Fibroblast of skin of scalp (primary cell): ENCODE measurements at regions not wholly inside any gene's neighbourhood (a gene's known extent, or its start where the extent isn't known, plus 50 kb on each side); places are given as distances from the start of the nearest gene placed in this dataset.
"Not testable (repeated sequence)": the region's sequence is repeated elsewhere in the genome, so short reads cannot be mapped to it uniquely, and the experiment has no call there.

Experiments
- DNase-seq: peaks from one replicate; pipeline ENCODE4 v3.0.0-alpha.2; 2013

- no peak for DNase-seq
Observed at GRCh38 chr12:23088594-23088993, 463.6 kb downstream of the ETNK1 start.

DNA sequence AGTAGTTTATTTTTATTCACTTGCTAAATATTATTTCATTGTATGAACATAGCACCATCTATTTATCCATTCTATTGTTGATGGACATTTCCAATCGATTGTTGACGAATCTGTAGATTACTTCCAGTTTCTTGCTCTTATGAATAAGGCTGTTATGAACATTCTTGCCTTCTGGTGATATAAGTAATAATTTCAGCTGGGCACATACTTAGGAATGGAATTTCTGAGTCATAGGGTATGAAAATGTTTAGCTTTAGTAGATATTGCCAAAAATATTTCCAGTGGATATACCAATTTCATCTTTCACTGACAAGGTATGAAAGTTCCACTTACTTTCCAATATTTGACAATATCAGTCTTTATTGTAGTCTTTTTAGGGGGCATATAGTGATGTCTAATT lies 468.5 kb downstream of the ETNK1 start:
- no peak for DNase-seq

DNA sequence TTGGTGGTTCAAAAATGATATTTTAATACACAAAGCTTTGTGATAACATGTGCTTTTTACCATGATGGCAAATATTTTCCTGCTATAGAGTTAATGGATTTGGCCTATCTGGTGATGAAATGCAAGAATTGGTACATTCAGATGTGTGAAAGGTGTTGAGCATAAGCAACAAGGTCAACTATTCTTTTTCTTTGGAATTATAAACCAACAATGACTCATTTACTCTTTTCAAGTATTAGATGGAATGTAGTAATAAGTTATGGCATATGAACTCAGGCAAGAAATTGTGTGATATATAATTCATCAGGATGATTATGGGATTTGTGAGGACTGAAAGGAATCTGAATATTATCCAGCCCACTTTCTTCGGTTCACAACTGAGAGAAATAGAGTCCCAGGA lies 471.4 kb downstream of the ETNK1 start:
- no peak for DNase-seq

- no peak for DNase-seq
Observed at GRCh38 chr12:23098110-23098509, 473.1 kb downstream of the ETNK1 start.

GRCh38 chr12:23098517-23098916 lies 473.5 kb downstream of the ETNK1 start:
- no peak for DNase-seq

DNA sequence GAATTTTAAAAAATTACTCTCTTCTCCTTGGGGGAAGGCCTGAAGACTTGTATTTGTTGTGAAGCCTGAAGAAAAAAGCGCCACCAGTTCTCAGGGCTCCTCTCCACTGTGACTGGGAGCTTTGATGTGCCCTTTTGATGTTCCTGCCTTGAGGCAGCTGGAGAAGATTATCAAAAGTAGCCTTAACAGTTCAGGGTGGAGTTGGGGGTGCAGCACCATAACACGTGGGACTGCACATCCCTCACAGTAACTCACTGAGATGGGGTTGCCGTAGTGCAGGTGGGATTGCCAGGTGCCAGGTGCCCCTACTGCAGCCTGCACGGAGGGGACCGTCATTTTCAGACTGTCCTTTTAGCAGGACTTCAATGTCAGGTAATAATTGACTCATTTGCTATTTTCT lies 474.1 kb downstream of the ETNK1 start:
- no peak for DNase-seq

DNA sequence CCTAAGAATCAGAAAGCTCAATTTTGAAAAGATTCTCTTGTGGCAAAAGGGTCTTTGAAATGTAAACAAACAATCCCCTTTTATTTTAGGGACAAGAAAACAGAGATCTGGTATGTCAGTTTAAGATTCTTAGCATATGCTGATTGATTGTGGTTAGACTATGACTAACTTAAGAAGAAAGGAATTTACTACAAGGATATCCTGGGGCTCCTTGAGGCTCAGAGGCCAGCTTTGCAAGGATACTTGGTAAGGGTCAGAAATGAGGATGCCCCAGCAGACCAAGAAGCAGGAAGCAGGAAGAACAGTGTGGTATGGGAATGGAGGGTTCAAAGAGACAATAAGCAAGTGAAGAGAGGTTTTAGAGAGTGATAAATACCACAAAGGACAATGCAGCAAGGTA lies 474.6 kb downstream of the ETNK1 start:
- no peak for DNase-seq

- DNase-seq, result no peak
Observed at GRCh38 chr12:23108957-23109356, 484.0 kb downstream of the ETNK1 start.

DNA sequence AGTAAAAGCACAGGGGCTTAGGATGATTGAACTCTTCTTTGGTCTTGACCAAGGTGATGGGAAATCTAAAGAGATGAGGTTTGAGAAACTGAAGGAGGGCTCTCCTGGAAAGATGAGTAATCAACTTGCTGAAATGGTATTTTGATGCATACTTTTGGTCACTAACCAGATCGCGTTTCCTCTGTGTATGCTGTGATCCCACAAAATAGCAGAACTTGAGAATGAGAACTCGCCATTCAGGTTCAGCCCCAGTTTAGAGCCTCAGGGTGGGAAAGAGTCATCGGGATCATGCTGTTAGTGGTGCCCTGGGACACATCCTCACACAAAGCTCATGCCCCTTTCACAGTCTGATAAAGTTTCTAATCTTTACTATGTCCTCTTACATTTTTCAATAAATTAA lies 488.8 kb downstream of the ETNK1 start:
- DNase-seq, result no peak

GRCh38 chr12:23115984-23116383 lies 491.0 kb downstream of the ETNK1 start:
- no peak for DNase-seq

DNA sequence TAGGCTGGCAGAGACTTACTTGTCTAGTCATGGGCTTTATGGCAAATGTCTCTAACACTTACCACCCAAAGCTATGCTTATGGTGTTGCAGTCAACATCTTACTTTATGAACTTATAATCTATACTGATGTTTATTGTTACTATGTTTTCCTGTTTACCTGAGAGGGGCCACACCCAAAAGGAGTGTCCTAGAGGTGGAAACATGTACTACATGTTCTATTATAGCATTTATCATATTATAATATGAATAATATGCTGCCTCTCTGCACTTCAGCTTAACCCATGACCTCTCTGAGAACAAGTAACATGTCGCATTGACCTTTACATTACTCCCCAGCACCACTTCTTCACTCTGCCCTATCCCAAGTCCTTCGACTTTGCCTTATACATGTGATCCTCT lies 501.8 kb downstream of the ETNK1 start:
- no peak for DNase-seq

- DNase-seq, result no peak
Observed at GRCh38 chr12:23127701-23128100, 502.7 kb downstream of the ETNK1 start.

GRCh38 chr12:23128462-23128861 lies 503.5 kb downstream of the ETNK1 start:
- DNase-seq, result no peak

DNA sequence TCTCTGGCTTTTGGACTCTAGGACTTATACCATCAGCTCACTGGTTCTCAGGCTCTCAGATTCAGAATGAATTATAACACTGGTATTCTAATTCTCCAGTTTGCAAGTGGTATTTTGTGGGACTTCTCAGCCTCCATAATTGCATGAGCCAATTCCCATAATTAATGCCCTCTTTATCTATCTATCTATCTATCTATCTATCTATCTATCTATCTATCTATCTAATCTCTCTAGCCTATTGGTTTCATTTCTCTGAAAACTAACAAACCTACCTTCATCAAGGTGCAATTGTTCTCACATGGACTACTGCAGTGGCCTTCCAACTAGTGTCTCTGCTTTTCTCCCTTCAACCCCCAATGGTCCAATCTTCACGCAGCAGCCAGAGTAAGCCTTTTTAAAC lies 507.4 kb downstream of the ETNK1 start:
- DNase-seq, result no peak

DNA sequence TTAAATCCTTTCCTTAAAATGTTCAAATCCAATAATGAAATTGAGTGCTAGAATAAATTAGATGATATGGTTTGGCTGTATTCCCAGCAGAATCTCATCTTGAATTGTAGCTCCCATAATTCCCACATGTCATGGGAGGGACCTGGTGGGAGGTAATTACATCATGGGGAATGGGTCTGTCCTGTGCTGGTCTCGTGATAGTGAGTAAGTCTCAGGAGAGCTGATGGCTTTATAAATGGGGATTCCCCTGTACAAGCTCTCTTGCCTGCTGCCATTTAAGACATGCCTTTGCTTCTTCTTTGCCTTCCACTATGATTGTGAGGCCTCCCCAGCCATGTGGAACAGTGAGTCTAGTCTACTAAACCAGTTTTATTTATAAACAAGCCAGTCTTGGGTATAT lies 508.5 kb downstream of the ETNK1 start:
- DNase-seq, result no peak

GRCh38 chr12:23139026-23139425 lies 514.1 kb downstream of the ETNK1 start:
- DNase-seq, result no peak

DNA sequence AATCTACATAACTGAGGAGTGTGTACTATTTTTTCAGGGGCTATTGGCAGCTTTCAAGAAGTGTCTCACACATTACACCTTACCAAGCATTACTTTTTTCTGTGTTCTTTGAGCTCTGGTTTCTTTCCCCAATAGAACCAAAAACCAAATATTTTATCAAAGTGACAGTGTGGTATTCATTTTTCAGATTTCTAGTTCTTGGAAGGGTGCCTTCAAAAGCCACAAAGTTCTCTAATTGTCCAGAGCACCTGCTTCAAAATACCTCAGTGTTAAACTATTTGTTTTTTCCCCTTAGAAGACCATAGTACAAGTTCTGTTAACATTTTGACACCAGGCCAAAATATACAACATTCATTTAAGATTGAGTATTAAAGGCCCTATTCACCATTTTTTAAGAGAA lies 515.7 kb downstream of the ETNK1 start:
- no peak for DNase-seq

GRCh38 chr12:23141335-23141734 lies 516.4 kb downstream of the ETNK1 start:
- DNase-seq, result no peak

DNA sequence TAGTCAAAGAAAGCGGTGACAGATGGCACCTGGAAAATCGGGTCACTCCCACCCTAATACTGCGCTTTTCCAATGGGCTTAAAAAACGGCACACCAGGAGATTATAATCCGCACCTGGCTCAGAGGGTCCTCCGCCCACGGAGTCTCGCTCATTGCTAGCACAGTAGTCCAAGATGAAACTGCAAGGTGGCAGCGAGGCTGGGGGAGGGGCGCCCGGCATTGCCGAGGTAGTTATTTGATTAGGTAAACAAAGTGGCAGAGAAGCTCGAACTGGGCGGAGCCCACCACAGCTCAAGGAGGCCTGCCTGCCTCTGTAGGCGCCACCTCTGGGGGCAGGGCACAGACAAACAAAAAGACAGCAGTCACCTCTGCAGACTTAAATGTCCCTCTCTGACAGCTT lies 521.1 kb downstream of the ETNK1 start:
- not testable (repeated sequence) for DNase-seq

- DNase-seq, result no peak
Observed at GRCh38 chr12:23168459-23168858, 543.5 kb downstream of the ETNK1 start.

DNA sequence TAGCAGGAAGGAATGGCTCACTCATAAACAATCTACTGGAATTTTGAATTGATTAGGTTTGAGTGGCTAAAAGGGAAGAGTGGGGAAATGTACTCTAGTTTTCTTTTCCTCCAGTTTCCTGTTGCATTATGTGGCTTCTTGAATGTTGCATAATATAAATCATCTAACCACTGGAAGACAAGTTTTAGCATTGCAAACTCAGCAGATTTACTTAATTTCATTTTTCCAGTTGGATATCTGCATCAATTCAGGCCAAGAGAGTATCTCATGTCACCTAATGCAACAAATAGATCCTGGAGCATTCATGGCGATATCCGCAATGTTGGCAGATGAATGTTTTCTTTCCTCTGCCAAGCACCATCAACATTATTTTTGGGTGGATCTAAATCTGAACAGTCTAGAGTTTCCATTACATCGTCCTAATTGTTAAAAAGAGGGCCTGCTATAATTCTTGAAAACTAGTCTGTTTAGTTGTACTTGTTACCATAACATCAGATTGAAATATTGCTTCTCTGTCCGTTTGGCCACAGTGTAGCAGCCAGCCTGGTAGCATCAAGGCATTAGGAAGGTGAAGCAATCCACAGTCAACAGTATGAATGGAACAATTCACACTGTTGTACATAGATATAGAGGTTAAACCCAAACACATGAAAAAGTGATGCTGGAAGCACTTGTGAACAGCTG lies 544.2 kb downstream of the ETNK1 start:
- no peak for DNase-seq

GRCh38 chr12:23169696-23170013 lies 544.7 kb downstream of the ETNK1 start:
- DNase-seq, result no peak

DNA sequence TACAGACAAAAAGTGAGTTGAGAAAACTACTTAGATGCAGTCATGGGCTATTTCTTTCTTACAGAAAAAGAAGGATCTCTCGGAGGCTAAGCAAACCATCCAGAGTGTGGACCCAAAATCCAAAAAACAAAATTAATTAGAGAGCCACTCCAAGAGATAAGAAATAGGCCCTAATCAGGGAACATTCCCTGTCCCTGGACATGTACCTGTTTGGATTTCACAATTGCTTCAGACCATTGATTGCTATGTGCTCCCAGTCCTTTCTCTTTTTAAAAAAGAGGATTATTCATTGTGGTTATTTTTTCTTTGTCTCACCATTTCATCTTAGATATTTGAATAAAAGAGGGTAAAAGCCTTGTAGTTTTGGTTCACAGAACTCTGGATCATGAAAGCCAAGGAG lies 549.9 kb downstream of the ETNK1 start:
- DNase-seq, result no peak

DNA sequence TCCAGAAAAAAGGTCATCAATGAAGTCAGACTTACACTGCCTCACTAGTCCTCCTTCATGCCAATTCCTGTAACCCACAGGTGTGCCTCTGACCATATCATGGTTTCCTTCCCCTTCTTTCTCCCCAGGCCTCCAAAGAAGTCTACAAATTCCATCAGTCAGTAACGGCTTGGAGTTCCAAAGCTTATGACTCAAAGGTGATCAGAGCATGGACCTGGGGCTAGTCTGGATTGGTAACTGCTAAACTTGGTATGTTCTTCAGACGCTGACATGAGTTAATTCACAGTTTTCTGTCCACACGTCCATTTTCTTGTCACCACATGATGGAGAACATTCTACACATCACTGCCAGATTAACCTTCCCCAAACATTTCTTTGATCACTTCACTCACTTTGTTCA lies 560.4 kb downstream of the ETNK1 start:
- no peak for DNase-seq

DNA sequence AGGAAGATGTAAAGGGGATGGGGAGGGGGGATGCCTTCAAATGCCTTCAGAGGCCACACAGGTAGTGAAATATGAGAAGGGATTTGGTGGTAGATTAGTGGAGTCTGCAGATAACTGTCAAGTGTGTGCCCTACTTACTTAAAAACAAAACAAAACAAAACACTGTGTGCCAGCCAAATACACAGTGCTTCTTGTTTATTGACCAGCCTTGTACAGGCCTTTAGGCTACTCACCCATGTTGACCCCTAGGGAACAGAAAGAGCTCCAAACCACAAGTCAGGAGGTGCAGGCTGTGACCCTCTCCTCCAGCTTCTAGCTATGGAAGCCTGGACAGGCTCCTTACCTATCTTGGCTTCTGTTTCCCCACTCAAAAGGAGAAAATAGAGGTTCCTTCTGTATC lies 562.0 kb downstream of the ETNK1 start:
- no peak for DNase-seq

DNA sequence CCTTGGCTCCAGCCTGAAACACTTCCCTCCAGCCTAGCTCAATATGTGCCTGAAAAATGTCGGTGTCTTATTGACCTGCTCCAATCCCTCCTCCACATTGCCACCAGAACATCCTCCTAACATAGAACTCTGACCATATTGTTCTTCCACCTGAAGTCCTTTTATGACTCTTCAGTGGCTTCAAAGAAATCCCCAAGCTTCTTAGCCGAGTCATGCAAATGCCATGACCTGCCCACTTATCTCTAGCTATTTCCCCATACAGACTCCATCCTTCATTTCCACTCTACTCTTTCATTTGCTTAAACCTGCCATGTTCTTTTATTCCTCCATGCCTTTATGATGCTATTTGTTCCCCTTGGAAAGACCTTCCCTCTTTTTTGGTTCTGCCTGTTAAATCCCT lies 568.6 kb downstream of the ETNK1 start:
- DNase-seq, result no peak
